Limb (tissue), 2 donors: ENCODE measurements at regions not wholly inside any gene's neighbourhood (a gene's known extent, or its start where the extent isn't known, plus 50 kb on each side); places are given as distances from the start of the nearest gene placed in this dataset.

Experiments used
- DNase-seq, 2 donors: peaks; one replicate each; pipeline ENCODE4 v3.0.0-alpha.2; 2016; ENCODE audit errors: extremely low spot score in 2 of 2

GRCh38 chr18:78777992-78778391, 201.6 kb upstream of the SALL3 start:
- no peak for DNase-seq

- no peak for DNase-seq
Measured at GRCh38 chr18:78778651-78779050, 201.0 kb upstream of the SALL3 start.

GRCh38 chr18:78779996-78780718, 199.5 kb upstream of the SALL3 start:
- DNase-seq = no peak

- DNase-seq = no peak
Measured at GRCh38 chr18:78780719-78781600, 198.7 kb upstream of the SALL3 start.

GRCh38 chr18:78781601-78781960, 198.0 kb upstream of the SALL3 start:
- no peak for DNase-seq

- no peak for DNase-seq
Measured at GRCh38 chr18:78782951-78783563, 196.6 kb upstream of the SALL3 start.

GRCh38 chr18:78783564-78783960, 196.1 kb upstream of the SALL3 start:
- DNase-seq = no peak

GRCh38 chr18:78784861-78785260, 194.8 kb upstream of the SALL3 start:
- no peak for DNase-seq

GRCh38 chr18:78785706-78786105, 193.9 kb upstream of the SALL3 start:
- DNase-seq = no peak

GRCh38 chr18:78786776-78787175, 192.8 kb upstream of the SALL3 start:
- no peak for DNase-seq

- DNase-seq = no peak
Measured at GRCh38 chr18:78787751-78788150, 191.9 kb upstream of the SALL3 start.

GRCh38 chr18:78788161-78788560, 191.5 kb upstream of the SALL3 start:
- no peak for DNase-seq

- no peak for DNase-seq
Measured at GRCh38 chr18:78789850-78790249, 189.8 kb upstream of the SALL3 start.

- DNase-seq = no peak
Measured at GRCh38 chr18:78790511-78790910, 189.1 kb upstream of the SALL3 start.

- no peak for DNase-seq
Measured at GRCh38 chr18:78790960-78791359, 188.7 kb upstream of the SALL3 start.

GRCh38 chr18:78792094-78792493, 187.5 kb upstream of the SALL3 start:
- DNase-seq = no peak

GRCh38 chr18:78792736-78793135, 186.9 kb upstream of the SALL3 start:
- DNase-seq = no peak

GRCh38 chr18:78793313-78794070, 186.1 kb upstream of the SALL3 start:
- no peak for DNase-seq

GRCh38 chr18:78794071-78794430, 185.6 kb upstream of the SALL3 start:
- DNase-seq = no peak

- no peak for DNase-seq
Measured at GRCh38 chr18:78796693-78797455, 182.7 kb upstream of the SALL3 start.

- DNase-seq = no peak
Measured at GRCh38 chr18:78797499-78797898, 182.1 kb upstream of the SALL3 start.
